NCI-H187 (cell line): ENCODE measurements at regions not wholly inside any gene's neighbourhood (a gene's known extent, or its start where the extent isn't known, plus 50 kb on each side); places are given as distances from the start of the nearest gene placed in this dataset.

Source experiments
- DNase-seq, 2 experiments: peaks; one replicate each; lab custom pipeline; 2025; lab: John Stamatoyannopoulos, UW

- no peak for DNase-seq
Observed at GRCh38 chr13:73516731-73517130, 457.9 kb downstream of the KLF5 start.

GRCh38 chr13:73514208-73514607 is 455.4 kb downstream of the KLF5 start:
- DNase-seq, result no peak

- DNase-seq, result no peak
Observed at GRCh38 chr13:73513751-73514150, 454.9 kb downstream of the KLF5 start.

GRCh38 chr13:73508841-73509240 is 450.0 kb downstream of the KLF5 start:
- no peak for DNase-seq

GRCh38 chr13:73505376-73505890 is 446.6 kb downstream of the KLF5 start:
- DNase-seq, result no peak

GRCh38 chr13:73499695-73500094 is 440.9 kb downstream of the KLF5 start:
- DNase-seq, result no peak

- no peak for DNase-seq
Observed at GRCh38 chr13:73497430-73497829, 438.6 kb downstream of the KLF5 start.

- DNase-seq, result no peak
Observed at GRCh38 chr13:73496711-73497110, 437.9 kb downstream of the KLF5 start.

GRCh38 chr13:73492811-73493210 is 434.0 kb downstream of the KLF5 start:
- DNase-seq, result no peak

GRCh38 chr13:73482556-73482955 is 423.8 kb downstream of the KLF5 start:
- DNase-seq, result no peak

GRCh38 chr13:73481886-73482445 is 423.2 kb downstream of the KLF5 start:
- no peak for DNase-seq

- no peak for DNase-seq
Observed at GRCh38 chr13:73480779-73481559, 422.2 kb downstream of the KLF5 start.

- no peak for DNase-seq
Observed at GRCh38 chr13:73479856-73480255, 421.1 kb downstream of the KLF5 start.

GRCh38 chr13:73479351-73479750 is 420.5 kb downstream of the KLF5 start:
- DNase-seq, result no peak

GRCh38 chr13:73477441-73477840 is 418.6 kb downstream of the KLF5 start:
- DNase-seq, result no peak

GRCh38 chr13:73473016-73473415 is 414.2 kb downstream of the KLF5 start:
- DNase-seq, result no peak

- no peak for DNase-seq
Observed at GRCh38 chr13:73467125-73467524, 408.3 kb downstream of the KLF5 start.

GRCh38 chr13:73466561-73466960 is 407.8 kb downstream of the KLF5 start:
- no peak for DNase-seq

GRCh38 chr13:73465617-73465971 is 406.8 kb downstream of the KLF5 start:
- no peak for DNase-seq

- no peak for DNase-seq
Observed at GRCh38 chr13:73464758-73465616, 406.2 kb downstream of the KLF5 start.

GRCh38 chr13:73462241-73462640 is 403.4 kb downstream of the KLF5 start:
- DNase-seq, result no peak

- DNase-seq, result no peak
Observed at GRCh38 chr13:73451221-73452029, 392.6 kb downstream of the KLF5 start.
